ENCODE measurements at regions not wholly inside any gene's neighbourhood (a gene's known extent, or its start where the extent isn't known, plus 50 kb on each side); places are given as distances from the start of the nearest gene placed in this dataset.
A peak's percentile ranks its signal among the peaks of the same experiment; 100 is the strongest.

GRCh38 chr2:156673333-156673615 lies 237.1 kb downstream of the GPD2 start:
- no peak for TF ChIP-seq CTCF (IDR thresholded peaks at IDR 0.05; ENCODE audit: unreplicated experiment)
- no TSS peak for BruUV-seq (replicated peaks)
- H3K4me1 Mint-ChIP-seq (ENCODE audit: low read depth, unreplicated experiment): peaks cover 15% of the 10 kb centered on the region
- no peak overlapping the region for H3K4me3 Mint-ChIP-seq (ENCODE audit: low read depth, unreplicated experiment)
- intact Hi-C loops (cut with micrococcal nuclease; ENCODE audit: unreplicated experiment): no loop called here
- H3K27me3 Mint-ChIP-seq (ENCODE audit: unreplicated experiment): no peaks in the 10 kb centered on the region
- peak overlapping the region; percentile 35 for H3K27ac Mint-ChIP-seq (ENCODE audit: unreplicated experiment)
- no peaks in the 10 kb centered on the region for H3K36me3 Mint-ChIP-seq (ENCODE audit: insufficient read depth, unreplicated experiment)
- peaks cover 3% of the 10 kb centered on the region for H3K9me3 Mint-ChIP-seq (ENCODE audit: low read depth, unreplicated experiment)
- no peak for DNase-seq
- CTCF ChIA-PET: no interaction called here

GRCh38 chr2:156673981-156674380 lies 237.8 kb downstream of the GPD2 start:
- no peak for DNase-seq
- Mint-ChIP-seq H3K27ac (ENCODE audit: unreplicated experiment) (no peak overlapping the region), H3K27me3 (ENCODE audit: unreplicated experiment) (no peaks in the 10 kb centered on the region), H3K36me3 (ENCODE audit: insufficient read depth, unreplicated experiment) (no peaks in the 10 kb centered on the region), H3K4me1 (ENCODE audit: low read depth, unreplicated experiment) (peaks cover 15% of the 10 kb centered on the region), H3K4me3 (ENCODE audit: low read depth, unreplicated experiment) (no peak overlapping the region), H3K9me3 (ENCODE audit: low read depth, unreplicated experiment) (no peaks in the 10 kb centered on the region)
- intact Hi-C loops (cut with micrococcal nuclease; ENCODE audit: unreplicated experiment): no loop called here
- CTCF ChIA-PET: no interaction called here
- BruUV-seq (replicated peaks): no TSS peak
- no peak for TF ChIP-seq CTCF (IDR thresholded peaks at IDR 0.05; ENCODE audit: unreplicated experiment)

- H3K27ac Mint-ChIP-seq (ENCODE audit: unreplicated experiment): no peak overlapping the region
- BruUV-seq (replicated peaks): no TSS peak
- no peak for DNase-seq
- H3K27me3 Mint-ChIP-seq (ENCODE audit: unreplicated experiment): no peaks in the 10 kb centered on the region
- TF ChIP-seq CTCF (IDR thresholded peaks at IDR 0.05; ENCODE audit: unreplicated experiment): no peak
- intact Hi-C loops (cut with micrococcal nuclease; ENCODE audit: unreplicated experiment): no loop called here
- CTCF ChIA-PET: no interaction called here
- H3K4me3 Mint-ChIP-seq (ENCODE audit: low read depth, unreplicated experiment): no peak overlapping the region
- peaks cover 15% of the 10 kb centered on the region for H3K4me1 Mint-ChIP-seq (ENCODE audit: low read depth, unreplicated experiment)
- no peaks in the 10 kb centered on the region for H3K36me3 Mint-ChIP-seq (ENCODE audit: insufficient read depth, unreplicated experiment)
- no peaks in the 10 kb centered on the region for H3K9me3 Mint-ChIP-seq (ENCODE audit: low read depth, unreplicated experiment)
These were observed 239.7 kb downstream of the GPD2 start for GRCh38 chr2:156675896-156676295.

GRCh38 chr2:156679820-156680219 lies 243.6 kb downstream of the GPD2 start:
- no peak for DNase-seq
- H3K9me3 Mint-ChIP-seq (ENCODE audit: low read depth, unreplicated experiment): no peaks in the 10 kb centered on the region
- no TSS peak for BruUV-seq (replicated peaks)
- no peaks in the 10 kb centered on the region for H3K4me1 Mint-ChIP-seq (ENCODE audit: low read depth, unreplicated experiment)
- CTCF ChIA-PET: interaction anchor here (0.7 kb wide), 1 partner anchor 12 kb away, joined by 3 read pairs; no protein-coding TSS in a partner anchor
- H3K36me3 Mint-ChIP-seq (ENCODE audit: insufficient read depth, unreplicated experiment): no peaks in the 10 kb centered on the region
- no peak overlapping the region for H3K27ac Mint-ChIP-seq (ENCODE audit: unreplicated experiment)
- intact Hi-C loops (cut with micrococcal nuclease; ENCODE audit: unreplicated experiment): no loop called here
- TF ChIP-seq CTCF (IDR thresholded peaks at IDR 0.05; ENCODE audit: unreplicated experiment): no peak
- no peaks in the 10 kb centered on the region for H3K27me3 Mint-ChIP-seq (ENCODE audit: unreplicated experiment)
- no peak overlapping the region for H3K4me3 Mint-ChIP-seq (ENCODE audit: low read depth, unreplicated experiment)

- Mint-ChIP-seq H3K9me3 (ENCODE audit: low read depth, unreplicated experiment) (no peaks in the 10 kb centered on the region), H3K36me3 (ENCODE audit: insufficient read depth, unreplicated experiment) (no peaks in the 10 kb centered on the region), H3K27ac (ENCODE audit: unreplicated experiment) (no peak overlapping the region), H3K4me1 (ENCODE audit: low read depth, unreplicated experiment) (no peaks in the 10 kb centered on the region), H3K27me3 (ENCODE audit: unreplicated experiment) (no peaks in the 10 kb centered on the region), H3K4me3 (ENCODE audit: low read depth, unreplicated experiment) (no peak overlapping the region)
- BruUV-seq (replicated peaks): no TSS peak
- no peak for TF ChIP-seq CTCF (IDR thresholded peaks at IDR 0.05; ENCODE audit: unreplicated experiment)
- no peak for DNase-seq
- CTCF ChIA-PET: interaction anchor here (0.7 kb wide), 1 partner anchor 11 kb away, joined by 3 read pairs; no protein-coding TSS in a partner anchor
- intact Hi-C loops (cut with micrococcal nuclease; ENCODE audit: unreplicated experiment): no loop called here
These were observed 244.1 kb downstream of the GPD2 start for GRCh38 chr2:156680266-156680665.
